NT2/D1 (cell line): ENCODE measurements at regions not wholly inside any gene's neighbourhood (a gene's known extent, or its start where the extent isn't known, plus 50 kb on each side); places are given as distances from the start of the nearest gene placed in this dataset.

ENCODE experiments used
- DNase-seq: peaks from one replicate; pipeline ENCODE4 v3.0.0-alpha.2; 2011; ENCODE audit warnings: low read depth, low spot score
- H3K27me3 ChIP-seq: 2 replicates; pipeline ENCODE4 v1.6.0; 2011; ENCODE audit warnings: mild to moderate bottlenecking; ENCODE audit not compliant: insufficient read length, insufficient read depth
- H3K36me3 ChIP-seq: 2 replicates; pipeline ENCODE4 v1.6.1; 2011; ENCODE audit warnings: mild to moderate bottlenecking, low read length, mixed read lengths; ENCODE audit not compliant: insufficient read depth, insufficient read length
- H3K4me1 ChIP-seq: 2 replicates; pipeline ENCODE4 v1.5.1; 2011; ENCODE audit not compliant: insufficient read depth, insufficient read length
- H3K4me3 ChIP-seq: 2 replicates; pipeline ENCODE4 v1.5.1; 2011; ENCODE audit warnings: low read depth; ENCODE audit not compliant: insufficient read length
- H3K9ac ChIP-seq: 2 replicates; pipeline ENCODE4 v1.6.0; 2011; ENCODE audit warnings: low read depth; ENCODE audit not compliant: insufficient read length
- H3K9me3 ChIP-seq: 2 replicates; pipeline ENCODE4 v1.5.1; 2011; ENCODE audit warnings: mild to moderate bottlenecking, low read length; ENCODE audit not compliant: insufficient read depth
- SUZ12 ChIP-seq: IDR thresholded peaks from 2 replicates; pipeline ENCODE4 v1.6.1; 2011; ENCODE audit not compliant: insufficient read length, insufficient read depth; ENCODE audit errors: extremely low read depth
- YY1 ChIP-seq: IDR thresholded peaks from 2 replicates; pipeline ENCODE4 v1.6.1; 2011; ENCODE audit not compliant: insufficient read length, insufficient read depth
- ZNF274 ChIP-seq: IDR thresholded peaks from 2 replicates; pipeline ENCODE4 v1.6.1; 2011; ENCODE audit warnings: mild to moderate bottlenecking, low read depth, low read length

- H3K4me1 ChIP-seq = peaks cover 7% of the 10 kb centered on the region
- TF ChIP-seq YY1 (no peak), ZNF274 (no peak), SUZ12 (no peak)
- H3K4me3 ChIP-seq = no peak overlapping the region
- H3K36me3 ChIP-seq = no peaks in the 10 kb centered on the region
- no peaks in the 10 kb centered on the region for H3K27me3 ChIP-seq
- DNase-seq = no peak
- no peaks in the 10 kb centered on the region for H3K9me3 ChIP-seq
- H3K9ac ChIP-seq = peak overlapping the region; percentile 32
Measured at GRCh38 chr10:3887404-3887803, 102.4 kb upstream of the KLF6 start.

DNA sequence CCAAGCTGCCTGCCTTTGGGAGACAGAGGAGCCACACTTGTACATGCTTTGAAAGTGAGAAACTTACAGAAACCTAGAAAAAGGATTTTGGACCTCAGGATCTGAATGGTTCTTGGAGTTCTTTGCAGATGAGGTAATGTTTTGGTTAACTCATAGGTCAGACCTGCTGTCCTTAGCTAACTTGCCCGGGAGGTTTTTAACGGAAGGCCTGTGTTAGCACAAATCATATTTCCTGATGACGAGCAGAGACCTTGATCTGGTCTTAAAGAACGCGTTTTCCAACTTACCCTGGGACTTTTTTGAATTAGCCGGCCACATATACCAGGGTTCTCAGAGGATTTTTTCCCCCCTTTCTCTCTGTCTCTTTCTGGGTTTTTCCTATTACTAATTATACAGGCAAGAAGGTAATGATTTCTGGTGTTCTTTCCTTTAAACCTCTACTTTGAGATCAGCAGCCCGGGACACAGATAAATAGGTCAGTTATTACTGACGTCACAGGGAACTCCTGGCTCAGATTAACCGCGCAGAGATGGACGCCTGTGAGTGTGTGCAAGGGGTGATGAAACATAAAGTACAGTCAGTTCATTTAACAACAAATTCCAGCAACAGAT, 101.7 kb upstream of the KLF6 start:
- no peaks in the 10 kb centered on the region for H3K9me3 ChIP-seq
- no peaks in the 10 kb centered on the region for H3K36me3 ChIP-seq
- no peak for TF ChIP-seq ZNF274
- no peak for TF ChIP-seq YY1
- no peak overlapping the region for H3K4me3 ChIP-seq
- peaks cover 7% of the 10 kb centered on the region for H3K4me1 ChIP-seq
- peak overlapping the region; percentile 17 for H3K9ac ChIP-seq
- DNase-seq = no peak
- no peaks in the 10 kb centered on the region for H3K27me3 ChIP-seq

- TF ChIP-seq YY1 (no peak), ZNF274 (no peak), SUZ12 (no peak)
- H3K9me3 ChIP-seq = no peaks in the 10 kb centered on the region
- H3K36me3 ChIP-seq = no peaks in the 10 kb centered on the region
- no peaks in the 10 kb centered on the region for H3K27me3 ChIP-seq
- no peak for DNase-seq
- no peak overlapping the region for H3K4me3 ChIP-seq
- no peak overlapping the region for H3K9ac ChIP-seq
- peaks cover 7% of the 10 kb centered on the region for H3K4me1 ChIP-seq
Measured at GRCh38 chr10:3886191-3886590, 101.2 kb upstream of the KLF6 start.

- no peaks in the 10 kb centered on the region for H3K9me3 ChIP-seq
- H3K4me1 ChIP-seq = peaks cover 7% of the 10 kb centered on the region
- no peak overlapping the region for H3K9ac ChIP-seq
- H3K27me3 ChIP-seq = no peaks in the 10 kb centered on the region
- TF ChIP-seq SUZ12 (no peak), ZNF274 (no peak), YY1 (no peak)
- H3K4me3 ChIP-seq = no peak overlapping the region
- no peak for DNase-seq
- no peaks in the 10 kb centered on the region for H3K36me3 ChIP-seq
Measured at GRCh38 chr10:3882855-3883254, 97.8 kb upstream of the KLF6 start.

DNA sequence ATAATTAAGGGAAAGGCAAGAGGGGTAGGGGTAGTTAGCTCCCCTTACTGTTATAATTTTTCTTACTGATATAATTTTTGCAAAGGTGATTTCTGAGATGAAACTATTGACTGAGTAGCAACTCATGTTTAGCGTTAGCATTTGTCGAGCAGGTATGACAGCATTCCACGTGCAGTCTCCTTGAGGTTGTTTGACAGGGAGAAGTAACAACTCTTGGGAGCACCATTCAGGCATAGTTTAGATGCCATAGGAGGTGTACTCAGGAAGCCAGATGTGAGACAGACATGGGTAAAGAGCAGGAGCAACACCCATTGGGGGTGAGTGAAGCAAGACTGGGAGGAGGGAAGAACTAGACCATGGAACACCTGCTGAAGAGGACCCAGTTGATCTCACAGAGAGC, 96.6 kb upstream of the KLF6 start:
- Histone ChIP-seq H3K9ac (no peak overlapping the region), H3K4me3 (no peak overlapping the region), H3K36me3 (no peaks in the 10 kb centered on the region), H3K27me3 (no peaks in the 10 kb centered on the region), H3K9me3 (no peaks in the 10 kb centered on the region), H3K4me1 (peaks cover 5% of the 10 kb centered on the region)
- no peak for TF ChIP-seq YY1
- no peak for TF ChIP-seq SUZ12
- TF ChIP-seq ZNF274 = no peak
- DNase-seq = no peak

GRCh38 chr10:3879073-3879472, 94.1 kb upstream of the KLF6 start:
- no peaks in the 10 kb centered on the region for H3K4me1 ChIP-seq
- DNase-seq = no peak
- H3K4me3 ChIP-seq = no peak overlapping the region
- no peaks in the 10 kb centered on the region for H3K27me3 ChIP-seq
- H3K36me3 ChIP-seq = no peaks in the 10 kb centered on the region
- no peak overlapping the region for H3K9ac ChIP-seq
- no peak for TF ChIP-seq YY1
- no peak for TF ChIP-seq ZNF274
- H3K9me3 ChIP-seq = no peaks in the 10 kb centered on the region

GRCh38 chr10:3877211-3878000, 92.4 kb upstream of the KLF6 start:
- TF ChIP-seq YY1 = no peak
- no peak for TF ChIP-seq SUZ12
- no peak for TF ChIP-seq ZNF274
- DNase-seq = no peak
- H3K9me3 ChIP-seq = no peaks in the 10 kb centered on the region
- no peak overlapping the region for H3K9ac ChIP-seq
- no peak overlapping the region for H3K4me3 ChIP-seq
- H3K27me3 ChIP-seq = no peaks in the 10 kb centered on the region
- no peaks in the 10 kb centered on the region for H3K36me3 ChIP-seq
- H3K4me1 ChIP-seq = no peaks in the 10 kb centered on the region
